H9 (cell line): ENCODE measurements at regions not wholly inside any gene's neighbourhood (a gene's known extent, or its start where the extent isn't known, plus 50 kb on each side); places are given as distances from the start of the nearest gene placed in this dataset.

Source experiments
- DNase-seq: peaks from one replicate; pipeline ENCODE4 v3.0.0-alpha.2; 2017
- H2AFZ ChIP-seq: one replicate; pipeline ENCODE4 v1.6.1; 2013; ENCODE audit warnings: mild to moderate bottlenecking, low read length, control low read depth, moderate library complexity
- H2AK5ac ChIP-seq: 2 replicates; pipeline ENCODE4 v1.6.1; 2013; ENCODE audit warnings: low read length, control low read depth, mixed read lengths; ENCODE audit not compliant: insufficient read length
- H2BK120ac ChIP-seq: one replicate; pipeline ENCODE4 v1.6.1; 2013; ENCODE audit warnings: low read depth, mild to moderate bottlenecking, low read length, control low read depth, inconsistent platforms; ENCODE audit not compliant: poor library complexity, severe bottlenecking
- H2BK12ac ChIP-seq: 2 replicates; pipeline ENCODE4 v1.6.1; 2013; ENCODE audit warnings: low read length, control low read depth, mixed read lengths, low read depth; ENCODE audit not compliant: insufficient read length
- H2BK15ac ChIP-seq: 2 replicates; pipeline ENCODE4 v1.6.1; 2013; ENCODE audit warnings: low read depth, low read length, control low read depth
- H2BK20ac ChIP-seq: one replicate; pipeline ENCODE4 v1.6.1; 2013; ENCODE audit warnings: low read depth, mild to moderate bottlenecking, low read length, control low read depth, inconsistent platforms; ENCODE audit not compliant: poor library complexity, severe bottlenecking
- H2BK5ac ChIP-seq: 2 replicates; pipeline ENCODE4 v1.6.1; 2013; ENCODE audit warnings: low read length, control low read depth, mixed read lengths; ENCODE audit not compliant: insufficient read length
- H3K14ac ChIP-seq: 2 replicates; pipeline ENCODE4 v1.6.1; 2013; ENCODE audit warnings: low read length, control low read depth; ENCODE audit not compliant: insufficient read depth
- H3K18ac ChIP-seq: 2 replicates; pipeline ENCODE4 v1.6.1; 2013; ENCODE audit warnings: low read depth, mild to moderate bottlenecking, mixed read lengths, low read length, control low read depth; ENCODE audit not compliant: insufficient read length
- H3K23ac ChIP-seq: 2 replicates; pipeline ENCODE4 v1.6.1; 2013; ENCODE audit warnings: low read length, control low read depth, mixed read lengths, low read depth; ENCODE audit not compliant: insufficient read length
- H3K23me2 ChIP-seq: 2 replicates; pipeline ENCODE4 v1.6.1; 2013; ENCODE audit warnings: low read depth, mild to moderate bottlenecking, mixed read lengths, low read length, control low read depth; ENCODE audit not compliant: insufficient read length, poor library complexity, severe bottlenecking
- H3K27ac ChIP-seq: 2 replicates; pipeline ENCODE4 v1.5.1; 2013; ENCODE audit warnings: low read length, control low read depth, mixed read lengths, low read depth; ENCODE audit not compliant: insufficient read length
- H3K27me3 ChIP-seq: 2 replicates; pipeline ENCODE4 v1.6.1; 2013; ENCODE audit warnings: low read length, control low read depth, inconsistent platforms; ENCODE audit not compliant: insufficient read depth
- H3K4ac ChIP-seq: 2 replicates; pipeline ENCODE4 v1.6.1; 2013; ENCODE audit warnings: low read depth, mild to moderate bottlenecking, control low read depth, inconsistent platforms, low read length, moderate library complexity
- H3K4me1 ChIP-seq: 2 replicates; pipeline ENCODE4 v1.6.1; 2013; ENCODE audit warnings: low read length, control low read depth, inconsistent platforms; ENCODE audit not compliant: insufficient read depth
- H3K4me2 ChIP-seq: 2 replicates; pipeline ENCODE4 v1.6.1; 2013; ENCODE audit warnings: low read length, control low read depth, mixed read lengths; ENCODE audit not compliant: insufficient read length, insufficient read depth
- H3K56ac ChIP-seq: 2 replicates; pipeline ENCODE4 v1.6.1; 2013; ENCODE audit warnings: low read depth, mild to moderate bottlenecking, mixed read lengths, low read length, control low read depth; ENCODE audit not compliant: insufficient read length
- H3K79me1 ChIP-seq: 2 replicates; pipeline ENCODE4 v1.6.1; 2013; ENCODE audit warnings: low read depth, mild to moderate bottlenecking, moderate library complexity, low read length, control low read depth, inconsistent platforms; ENCODE audit not compliant: insufficient read depth, poor library complexity, severe bottlenecking
- H3K79me2 ChIP-seq: 2 replicates; pipeline ENCODE4 v1.6.1; 2013; ENCODE audit warnings: low read length, control low read depth, inconsistent platforms; ENCODE audit not compliant: insufficient read depth
- H3K9ac ChIP-seq: 2 replicates; pipeline ENCODE4 v1.6.1; 2013; ENCODE audit warnings: low read length, control low read depth, mixed read lengths; ENCODE audit not compliant: insufficient read length; ENCODE audit errors: extremely low read depth
- H3K9me3 ChIP-seq: one replicate; pipeline ENCODE4 v1.6.1; 2013; ENCODE audit warnings: low read depth, low read length, inconsistent platforms; ENCODE audit not compliant: control insufficient read depth
- H3T11ph ChIP-seq: one replicate; pipeline ENCODE4 v1.6.1; 2013; ENCODE audit warnings: mild to moderate bottlenecking, low read length, control low read depth, inconsistent platforms
- H4K20me1 ChIP-seq: one replicate; pipeline ENCODE4 v1.6.1; 2013; ENCODE audit not compliant: control insufficient read depth, insufficient read length, insufficient read depth
- H4K5ac ChIP-seq: 2 replicates; pipeline ENCODE4 v1.6.1; 2013; ENCODE audit warnings: low read depth, mild to moderate bottlenecking, mixed read lengths, low read length, control low read depth; ENCODE audit not compliant: insufficient read length
- H4K8ac ChIP-seq: replicated peaks from 2 replicates; pipeline ENCODE4 v1.6.1; 2013; ENCODE audit warnings: low read length, control low read depth, mixed read lengths, low read depth; ENCODE audit not compliant: insufficient read length
- H4K91ac ChIP-seq: 2 replicates; pipeline ENCODE4 v1.6.1; 2013; ENCODE audit warnings: low read depth, mild to moderate bottlenecking, moderate library complexity, mixed read lengths, low read length, control low read depth; ENCODE audit not compliant: insufficient read length
- H3K27ac Mint-ChIP-seq, 3 experiments: 2 replicates in 2 of 3; 3 replicates in 1 of 3; pipeline ENCODE4 v1.8.0; 2020 to 2021; ENCODE audit warnings: mixed read lengths in 3 of 3, mild to moderate bottlenecking in 1 of 3, moderate library complexity in 1 of 3
- H3K27me3 Mint-ChIP-seq: 2 replicates; pipeline ENCODE4 v1.8.0; 2021; ENCODE audit warnings: low read depth, mild to moderate bottlenecking, moderate library complexity, mixed read lengths
- H3K36me3 Mint-ChIP-seq, 3 experiments: 2 replicates in 2 of 3; 3 replicates in 1 of 3; pipeline ENCODE4 v1.8.0; 2020 to 2021; ENCODE audit warnings: low read depth in 3 of 3, mixed read lengths in 3 of 3; ENCODE audit not compliant: insufficient read depth in 1 of 3
- H3K4me1 Mint-ChIP-seq, 2 experiments: 2 replicates each; pipeline ENCODE4 v1.8.0; 2020; ENCODE audit warnings: mixed read lengths in 2 of 2
- H3K4me3 Mint-ChIP-seq, 2 experiments: 2 replicates in 1 of 2; 3 replicates in 1 of 2; pipeline ENCODE4 v1.8.0; 2020 to 2021; ENCODE audit warnings: mild to moderate bottlenecking in 2 of 2, mixed read lengths in 2 of 2, moderate library complexity in 1 of 2
- H3K9me3 Mint-ChIP-seq, 2 experiments: 2 replicates in 1 of 2; 3 replicates in 1 of 2; pipeline ENCODE4 v1.8.0; 2020; ENCODE audit warnings: mild to moderate bottlenecking in 2 of 2, mixed read lengths in 2 of 2, moderate library complexity in 1 of 2
- CTCF ChIP-seq: fragments of 200-600 bp; sonication (generic); conservative IDR thresholded peaks from 3 replicates; pipeline ENCODE4 v1.8.0; 2021; ENCODE audit warnings: antibody characterized with exemption, mild to moderate bottlenecking

GRCh38 chr18:68391801-68392200, 323.1 kb downstream of the TMX3 start:
- H3K9me3 Mint-ChIP-seq: no peaks in the 10 kb centered on the region
- H3K9me3 ChIP-seq: no peaks in the 10 kb centered on the region
- H2BK12ac ChIP-seq: no peak overlapping the region
- H3K4me2 ChIP-seq: no peak overlapping the region
- H3K4me1 ChIP-seq: no peaks in the 10 kb centered on the region
- no peak overlapping the region for H2BK15ac ChIP-seq
- no peak overlapping the region for H3K14ac ChIP-seq
- H4K8ac ChIP-seq: no peak overlapping the region
- no peak overlapping the region for H4K5ac ChIP-seq
- DNase-seq: no peak
- H4K91ac ChIP-seq: no peak overlapping the region
- H2BK120ac ChIP-seq: no peak overlapping the region
- H3K23me2 ChIP-seq: no peaks in the 10 kb centered on the region
- no peak overlapping the region for H3K23ac ChIP-seq
- H3K9ac ChIP-seq: no peak overlapping the region
- no peak overlapping the region for H2AK5ac ChIP-seq
- no peak overlapping the region for H2BK5ac ChIP-seq
- no peak overlapping the region for H2BK20ac ChIP-seq
- no peaks in the 10 kb centered on the region for H3K27me3 ChIP-seq
- no peaks in the 10 kb centered on the region for H3K79me1 ChIP-seq
- no peaks in the 10 kb centered on the region for H3K79me2 ChIP-seq
- no peaks in the 10 kb centered on the region for H4K20me1 ChIP-seq
- no peaks in the 10 kb centered on the region for H3K36me3 Mint-ChIP-seq
- H3K4me3 Mint-ChIP-seq: no peak overlapping the region
- no peaks in the 10 kb centered on the region for H3K4me1 Mint-ChIP-seq
- H3K56ac ChIP-seq: no peak overlapping the region
- H3K18ac ChIP-seq: no peak overlapping the region
- no peak overlapping the region for H3T11ph ChIP-seq
- H3K27ac ChIP-seq: no peak overlapping the region
- peak overlapping the region in 1 of 3 experiments; percentile 63; a peak in 2 of 7 replicates for H3K27ac Mint-ChIP-seq
- no peak overlapping the region for H2AFZ ChIP-seq
- TF ChIP-seq CTCF: no peak
- H3K4ac ChIP-seq: no peak overlapping the region
- H3K27me3 Mint-ChIP-seq: no peaks in the 10 kb centered on the region
